ENCODE measurements at regions not wholly inside any gene's neighbourhood (a gene's known extent, or its start where the extent isn't known, plus 50 kb on each side); places are given as distances from the start of the nearest gene placed in this dataset.
"Not testable (repeated sequence)": the region's sequence is repeated elsewhere in the genome, so short reads cannot be mapped to it uniquely, and the experiment has no call there.

DNA sequence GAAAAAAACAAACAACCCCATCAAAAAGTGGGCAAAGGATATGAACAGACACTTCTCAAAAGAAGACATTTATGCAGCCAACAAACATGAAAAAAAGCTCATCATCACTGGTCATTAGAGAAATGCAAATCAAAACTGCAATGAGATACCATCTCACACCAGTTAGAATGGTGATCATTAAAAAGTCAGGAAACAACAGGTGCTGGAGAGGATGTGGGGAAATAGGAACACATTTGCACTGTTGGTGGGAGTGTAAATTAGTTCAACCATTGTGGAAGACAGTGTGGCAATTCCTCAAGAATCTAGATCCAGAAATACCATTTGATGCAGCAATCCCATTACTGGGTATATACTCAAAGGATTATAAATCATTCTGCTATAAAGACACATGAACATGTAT is 85.5 kb upstream of the WSB1 start:
- not testable (repeated sequence) for DNase-seq (ENCODE audit: low read depth)

DNA sequence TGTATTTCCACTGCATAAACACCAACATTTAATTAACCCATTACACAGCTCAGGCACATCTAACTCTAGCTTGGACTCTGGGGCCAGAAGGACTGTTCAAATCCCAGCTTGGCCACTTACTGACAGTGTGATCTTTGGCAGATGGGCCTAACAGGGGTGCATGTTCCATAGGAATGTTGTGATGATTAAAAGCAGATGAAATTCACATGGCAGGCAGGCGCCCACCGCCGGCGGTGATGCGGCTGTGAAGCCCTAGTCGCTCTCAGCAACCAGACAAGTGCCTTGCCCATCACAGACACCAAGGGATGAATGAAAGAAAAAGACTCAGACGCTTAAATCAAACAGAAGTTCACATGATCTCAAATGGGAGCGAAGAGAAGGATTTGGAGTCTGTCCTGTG is 84.6 kb upstream of the WSB1 start:
- DNase-seq (ENCODE audit: low read depth): no peak

DNA sequence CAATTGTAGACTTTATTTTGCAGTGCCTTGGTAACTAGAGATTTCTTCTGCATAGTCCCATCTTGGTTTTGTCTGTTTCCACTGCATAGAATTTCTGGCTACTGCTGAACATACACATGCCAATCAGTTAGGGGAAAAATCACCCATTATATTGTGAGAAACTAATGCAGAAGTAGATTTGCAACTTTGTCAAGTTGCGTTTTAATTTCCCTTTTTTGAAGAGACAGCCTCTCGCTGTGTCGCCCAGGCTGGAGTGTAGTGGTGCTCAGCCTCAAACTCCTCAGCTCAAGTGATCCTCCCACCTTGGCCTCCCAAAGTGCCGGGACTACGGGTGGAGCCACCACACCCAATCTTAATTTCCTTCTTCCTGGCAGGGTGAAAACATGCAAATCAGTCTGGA is 83.1 kb upstream of the WSB1 start:
- not testable (repeated sequence) for DNase-seq (ENCODE audit: low read depth)

DNA sequence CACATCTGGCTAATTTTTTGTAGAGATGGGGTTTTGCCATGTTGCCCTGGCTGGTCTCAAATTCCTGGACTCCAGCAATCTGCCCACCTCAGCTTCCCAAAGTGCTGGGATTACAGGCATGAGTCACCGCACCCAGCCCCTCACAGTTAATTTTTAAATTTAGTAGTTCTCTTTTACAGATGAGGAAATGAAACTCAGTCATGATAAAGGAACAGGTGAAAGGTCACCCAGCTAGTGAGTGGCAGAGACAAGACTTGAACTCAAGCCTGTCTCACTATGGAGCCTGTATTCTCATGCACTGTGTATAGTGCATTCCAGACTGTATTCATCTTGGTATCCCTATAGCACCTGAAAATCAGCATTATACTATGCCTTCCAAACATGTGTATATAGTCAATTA is 77.1 kb upstream of the WSB1 start:
- no peak for DNase-seq (ENCODE audit: low read depth)

DNA sequence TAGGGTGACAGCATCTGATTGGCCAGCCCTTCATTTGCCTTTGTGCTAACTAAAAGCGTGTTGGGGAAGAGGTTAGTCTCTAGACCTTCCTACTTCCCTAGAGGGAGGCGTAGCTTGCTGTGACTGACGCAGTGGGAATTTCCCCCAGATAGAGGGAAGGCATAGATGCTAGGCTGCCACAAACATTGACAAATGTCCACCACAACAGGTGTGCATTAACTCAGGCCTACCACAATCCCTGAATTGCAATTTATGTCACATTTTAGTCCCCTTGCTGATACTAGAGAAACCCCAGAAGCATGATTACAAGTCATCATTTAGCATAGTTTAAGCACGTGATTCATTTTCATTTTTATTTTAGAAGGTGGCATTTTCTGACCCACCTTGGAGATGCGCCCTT is 76.3 kb upstream of the WSB1 start:
- DNase-seq (ENCODE audit: low read depth): no peak

DNA sequence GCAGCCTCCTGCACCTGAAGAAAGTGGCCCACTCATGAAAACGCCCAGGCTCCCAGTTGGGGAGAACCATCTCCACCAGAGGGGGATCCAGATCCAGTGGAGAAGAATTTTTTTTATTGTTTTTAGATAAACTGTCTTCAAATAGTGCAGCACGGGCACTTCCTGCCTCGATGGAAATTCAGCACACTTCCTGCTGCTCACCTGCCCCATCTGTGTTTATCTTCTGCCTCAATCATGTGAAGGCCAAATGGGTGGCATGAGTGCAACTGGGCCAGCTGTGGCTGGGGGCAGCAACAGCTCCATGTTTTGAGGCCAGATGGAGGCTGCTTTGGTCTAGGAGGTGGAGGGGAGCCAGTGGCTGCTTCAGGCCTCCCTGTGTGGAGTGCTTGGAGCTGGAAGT is 75.9 kb upstream of the WSB1 start:
- DNase-seq (ENCODE audit: low read depth): no peak

DNA sequence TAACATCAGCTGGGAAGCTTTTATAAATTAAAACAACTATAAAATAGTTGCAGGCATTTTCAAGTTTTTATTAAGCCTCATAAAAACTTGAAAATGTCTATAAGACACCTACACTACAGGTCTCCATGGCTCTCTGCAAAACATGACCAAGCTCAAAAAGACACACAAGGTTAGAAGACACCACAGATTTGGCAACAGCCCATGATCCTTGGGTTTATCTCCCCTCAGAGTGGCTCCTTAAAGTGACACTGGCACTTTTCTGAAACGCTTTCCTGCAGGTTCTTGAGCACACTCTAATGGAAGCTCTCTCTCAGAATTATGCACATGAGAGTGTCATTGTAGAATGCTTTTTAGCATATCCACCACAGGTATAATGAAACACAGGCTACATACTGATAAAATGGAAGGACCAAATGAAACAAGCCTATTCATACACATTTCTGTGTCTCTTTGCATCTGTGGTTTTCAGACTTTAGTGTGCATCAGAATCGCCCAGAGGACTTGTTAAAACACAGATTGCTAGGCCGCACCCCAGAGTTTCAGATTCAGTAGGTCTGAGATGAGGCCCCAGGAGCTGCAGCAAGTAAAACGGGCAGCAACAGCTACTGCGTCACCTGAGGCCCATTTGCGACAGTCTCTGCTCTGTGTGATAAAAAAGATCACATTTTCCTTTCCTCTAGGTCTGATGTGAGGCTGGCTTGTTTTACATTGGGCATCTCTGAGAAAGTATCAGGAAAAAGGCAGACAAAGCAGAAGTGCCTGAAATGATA is 75.0 kb upstream of the WSB1 start:
- no peak for DNase-seq (ENCODE audit: low read depth)

DNA sequence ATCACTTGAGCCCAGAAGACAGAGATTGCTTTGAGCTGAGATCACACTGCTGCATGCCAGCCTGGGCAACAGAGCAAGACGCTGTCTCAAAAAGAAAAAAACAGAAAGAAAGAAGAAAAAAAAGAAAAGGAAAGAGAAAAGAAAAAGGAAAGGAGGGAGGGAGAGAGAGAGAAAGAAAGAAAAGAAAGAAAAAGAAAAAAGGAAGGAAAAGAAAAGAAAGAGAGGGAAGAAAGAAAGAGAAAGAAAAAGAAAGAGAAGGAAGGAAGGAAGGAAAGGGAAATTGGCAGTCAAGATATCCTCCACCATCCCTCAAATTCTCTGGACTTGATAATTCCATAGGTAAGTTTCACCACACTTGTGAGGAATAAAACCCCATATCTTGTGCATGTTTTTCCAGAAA is 71.4 kb upstream of the WSB1 start:
- DNase-seq (ENCODE audit: low read depth): no peak

DNA sequence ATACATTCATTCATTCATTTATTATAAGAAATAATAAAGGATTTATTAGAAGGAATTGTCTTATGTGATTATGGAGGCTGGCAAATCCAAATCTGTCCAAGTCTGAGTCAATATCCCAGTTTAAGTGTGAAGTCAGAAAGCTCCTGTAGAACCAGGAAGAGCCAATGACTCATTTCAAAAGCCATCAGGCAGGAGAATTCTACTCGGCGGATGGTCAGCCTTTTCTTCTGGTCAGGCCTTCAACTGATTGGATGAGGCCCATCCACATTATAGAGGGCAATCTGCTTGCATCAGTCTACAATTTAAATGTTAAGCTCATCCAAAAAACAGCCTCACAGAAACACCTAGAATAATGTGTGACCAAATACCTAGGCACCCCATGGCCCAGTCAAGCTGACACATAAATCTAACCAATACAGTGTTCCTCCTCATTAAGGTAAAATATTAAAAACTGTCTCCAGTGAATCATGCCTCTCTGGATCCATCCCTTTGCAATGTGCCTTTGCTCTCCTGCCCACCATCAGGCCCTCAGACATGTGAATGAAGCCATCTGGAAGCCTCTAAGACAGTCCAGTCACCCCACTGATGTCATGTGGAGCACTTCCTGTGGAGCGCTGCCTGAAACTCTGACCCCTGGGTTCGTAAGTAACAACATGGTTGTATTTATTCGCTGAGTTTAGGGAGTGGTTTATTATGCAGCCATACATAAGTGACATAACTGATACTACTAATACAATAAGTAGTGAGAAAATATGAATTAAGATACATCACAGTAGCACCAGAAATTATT is 69.2 kb upstream of the WSB1 start:
- DNase-seq (ENCODE audit: low read depth): no peak

DNA sequence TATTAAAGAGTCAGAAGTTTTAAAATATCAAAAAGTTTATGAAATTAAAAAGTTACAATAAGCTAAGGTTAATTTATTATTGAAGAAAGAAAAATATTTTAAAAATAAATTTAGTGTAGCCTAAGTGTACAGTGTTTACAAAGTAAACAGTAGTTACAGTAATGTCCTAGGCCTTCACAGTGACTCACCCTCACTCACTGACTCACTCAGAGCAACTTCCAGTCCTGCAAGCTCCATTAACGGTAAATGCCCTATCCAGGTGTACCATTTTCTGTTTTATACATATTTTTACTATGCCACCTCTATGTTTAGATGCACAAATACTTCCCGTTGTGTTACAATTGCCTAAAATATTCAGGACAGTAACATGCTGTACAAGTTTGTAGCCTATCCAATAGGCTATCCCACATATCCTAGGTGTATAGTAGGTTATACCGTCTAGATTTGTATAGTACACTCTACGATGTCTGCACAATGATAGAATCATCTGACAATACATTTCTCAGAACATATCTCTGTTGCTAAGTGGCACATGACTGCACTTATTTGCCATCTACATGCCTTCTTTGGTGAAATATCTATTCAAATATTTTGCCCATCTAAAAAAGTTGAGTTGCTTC is 67.2 kb upstream of the WSB1 start:
- DNase-seq (ENCODE audit: low read depth): peak; percentile 34

DNA sequence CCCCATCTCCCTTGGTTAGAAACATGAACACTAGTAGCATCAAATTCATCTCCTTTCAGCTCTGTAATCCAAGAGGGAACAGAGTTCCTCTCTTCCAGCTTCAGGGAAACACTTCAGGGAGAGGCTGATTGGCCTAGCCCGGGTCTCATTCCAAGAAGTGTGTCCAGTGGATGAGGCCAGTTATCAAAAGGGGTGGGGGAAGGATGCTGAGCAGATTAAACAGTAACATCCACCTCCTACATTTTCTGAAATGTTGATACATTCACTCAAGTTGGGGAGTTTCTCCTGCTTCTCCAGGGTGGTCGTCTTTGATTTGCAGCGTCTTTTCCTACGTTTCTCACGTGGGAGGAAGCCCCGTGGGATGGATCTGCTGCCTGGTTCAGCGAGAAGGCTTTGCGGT is 62.9 kb upstream of the WSB1 start:
- no peak for DNase-seq (ENCODE audit: low read depth)

DNA sequence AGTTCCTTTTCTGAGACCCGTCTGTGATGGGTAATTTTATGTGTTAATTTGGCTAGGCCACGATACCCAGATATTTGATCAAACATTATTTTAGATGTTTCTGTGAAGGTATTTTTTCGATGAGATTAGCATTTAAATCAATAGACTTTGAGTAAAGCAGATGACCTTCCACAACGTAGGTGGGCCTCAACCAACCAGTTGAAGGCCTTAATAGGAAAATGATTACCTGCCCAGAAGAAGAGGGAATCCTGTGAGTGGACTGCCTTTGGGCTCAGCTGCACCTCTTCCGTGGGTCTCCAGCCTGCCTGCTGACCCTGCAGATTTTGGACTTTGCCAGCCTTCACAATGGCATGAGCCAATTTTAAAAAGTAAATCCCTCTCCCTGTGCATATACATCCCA is 61.6 kb upstream of the WSB1 start:
- DNase-seq (ENCODE audit: low read depth): no peak

DNA sequence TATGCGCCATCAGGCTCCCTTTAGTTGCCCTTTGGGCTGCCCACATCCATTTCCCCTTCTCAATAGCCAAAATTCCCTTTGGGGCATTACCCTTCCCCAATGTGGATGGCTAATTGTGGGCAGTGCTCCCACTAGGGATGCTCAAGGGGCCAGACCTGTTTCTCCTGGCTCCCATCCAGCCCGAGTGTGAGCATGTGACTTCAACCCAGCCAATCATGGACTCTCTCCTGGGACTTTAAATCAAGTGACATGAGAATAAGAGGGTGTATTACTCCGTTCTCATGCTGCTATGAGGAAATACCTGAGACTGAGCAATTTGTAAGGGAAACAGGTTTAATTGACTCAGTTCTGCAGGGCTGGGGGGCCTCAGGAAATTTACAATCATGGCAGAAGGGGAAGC is 60.9 kb upstream of the WSB1 start:
- no peak for DNase-seq (ENCODE audit: low read depth)

DNA sequence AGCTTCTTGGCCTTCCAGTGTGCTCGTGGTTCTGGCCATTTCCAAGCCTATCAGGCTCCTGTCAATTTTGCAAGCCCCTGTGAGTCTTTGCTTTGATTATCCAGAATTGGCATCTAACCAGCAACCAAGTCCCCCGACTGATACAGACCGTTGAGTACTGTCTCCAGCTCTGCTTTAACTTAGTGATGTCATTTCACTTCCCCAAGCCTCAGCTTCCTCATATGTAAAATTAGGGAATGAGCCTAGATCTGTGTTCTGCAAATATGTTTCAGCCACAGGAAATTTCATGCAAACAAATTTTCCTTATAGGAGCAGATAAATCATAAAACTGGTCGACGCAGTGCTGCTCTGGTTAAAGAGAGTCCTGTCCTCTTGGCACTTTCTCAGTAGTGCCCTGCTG is 60.1 kb upstream of the WSB1 start:
- no peak for DNase-seq (ENCODE audit: low read depth)

DNA sequence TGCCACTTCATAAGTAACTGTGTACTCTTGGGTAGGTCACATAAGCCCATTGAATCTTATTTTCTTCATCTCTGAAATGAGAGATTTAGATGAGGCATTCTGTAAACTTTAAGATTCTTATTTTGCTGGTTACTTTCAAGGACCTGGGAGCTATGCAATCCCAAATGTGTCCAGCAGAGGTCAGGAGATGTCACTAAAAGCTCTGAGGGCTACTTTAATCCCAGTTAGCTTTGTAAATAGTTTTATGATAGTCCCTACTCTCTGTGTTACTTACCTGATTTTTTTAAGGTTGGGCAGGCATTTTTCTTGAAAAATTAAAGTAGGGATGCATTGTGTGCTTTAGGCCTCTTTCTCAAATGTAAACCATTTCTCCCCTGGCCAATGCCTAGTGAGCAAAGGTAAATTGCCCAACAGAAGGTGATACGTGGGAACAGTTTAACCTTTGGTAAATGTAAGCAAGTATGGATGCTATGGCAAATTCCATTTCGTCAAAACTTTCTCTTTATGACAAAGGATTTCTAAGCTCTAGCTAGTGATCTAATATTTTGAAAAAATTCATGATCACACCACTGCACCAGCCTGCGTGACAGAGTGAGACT is 57.1 kb upstream of the WSB1 start:
- peak; percentile 54 for DNase-seq (ENCODE audit: low read depth)

DNA sequence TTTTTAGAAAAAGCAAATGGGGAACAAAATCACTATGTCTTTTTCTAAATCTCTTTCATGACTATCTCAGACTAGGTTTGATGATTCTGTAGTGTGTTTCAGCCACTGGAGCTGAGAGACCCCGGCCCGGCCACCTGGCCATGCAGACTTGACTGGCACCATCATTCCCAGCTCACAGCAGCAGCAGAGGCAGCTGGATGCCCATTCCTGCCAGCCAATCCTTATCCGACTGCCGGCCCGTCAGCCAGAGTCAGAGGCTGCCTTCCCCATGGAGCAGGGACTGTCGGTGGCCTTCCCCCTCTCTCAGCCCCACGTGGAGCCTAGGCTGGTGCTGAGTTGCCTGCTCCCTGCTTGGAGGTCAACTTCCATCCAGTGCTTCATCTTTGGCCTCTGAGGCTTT is 56.0 kb upstream of the WSB1 start:
- no peak for DNase-seq (ENCODE audit: low read depth)

DNA sequence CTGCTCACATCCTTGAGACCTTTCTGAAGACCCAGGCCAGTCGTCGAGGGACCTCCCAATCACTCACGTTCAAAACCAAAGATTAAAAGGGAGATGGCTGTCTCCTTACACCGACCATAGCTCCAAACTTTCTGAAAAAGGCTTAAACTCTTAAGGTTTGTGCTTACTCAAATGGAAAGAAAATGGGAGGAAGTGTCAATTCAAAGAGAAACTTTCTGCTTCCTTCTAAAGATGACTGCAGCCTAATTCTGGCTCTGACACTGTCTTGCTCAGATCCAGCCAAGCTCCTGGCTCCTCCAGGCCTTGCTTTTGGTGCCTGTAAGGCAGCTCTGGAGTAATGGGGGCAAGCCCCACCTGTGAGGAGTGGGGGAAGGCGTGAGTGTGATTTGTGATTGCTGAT is 54.9 kb upstream of the WSB1 start:
- DNase-seq (ENCODE audit: low read depth): no peak

DNA sequence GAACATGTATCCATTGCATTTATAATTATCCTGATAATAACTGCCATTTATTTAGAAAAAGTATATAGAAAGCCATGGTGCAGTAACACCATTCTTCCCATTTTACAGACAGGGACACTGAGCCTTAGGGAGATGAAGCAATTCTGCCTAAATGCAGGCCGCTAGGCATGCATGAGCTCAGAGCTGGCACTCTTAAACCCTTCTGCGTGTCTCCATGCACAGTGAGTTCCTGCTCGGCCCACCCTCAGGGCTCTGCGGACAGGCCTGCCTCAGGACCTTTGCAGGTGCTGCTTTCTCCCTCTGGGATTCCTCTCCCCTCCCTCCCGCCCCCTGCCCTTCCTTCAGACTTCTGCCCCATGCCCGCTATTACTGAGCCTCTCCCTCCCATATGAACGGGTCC is 54.3 kb upstream of the WSB1 start:
- no peak for DNase-seq (ENCODE audit: low read depth)

DNA sequence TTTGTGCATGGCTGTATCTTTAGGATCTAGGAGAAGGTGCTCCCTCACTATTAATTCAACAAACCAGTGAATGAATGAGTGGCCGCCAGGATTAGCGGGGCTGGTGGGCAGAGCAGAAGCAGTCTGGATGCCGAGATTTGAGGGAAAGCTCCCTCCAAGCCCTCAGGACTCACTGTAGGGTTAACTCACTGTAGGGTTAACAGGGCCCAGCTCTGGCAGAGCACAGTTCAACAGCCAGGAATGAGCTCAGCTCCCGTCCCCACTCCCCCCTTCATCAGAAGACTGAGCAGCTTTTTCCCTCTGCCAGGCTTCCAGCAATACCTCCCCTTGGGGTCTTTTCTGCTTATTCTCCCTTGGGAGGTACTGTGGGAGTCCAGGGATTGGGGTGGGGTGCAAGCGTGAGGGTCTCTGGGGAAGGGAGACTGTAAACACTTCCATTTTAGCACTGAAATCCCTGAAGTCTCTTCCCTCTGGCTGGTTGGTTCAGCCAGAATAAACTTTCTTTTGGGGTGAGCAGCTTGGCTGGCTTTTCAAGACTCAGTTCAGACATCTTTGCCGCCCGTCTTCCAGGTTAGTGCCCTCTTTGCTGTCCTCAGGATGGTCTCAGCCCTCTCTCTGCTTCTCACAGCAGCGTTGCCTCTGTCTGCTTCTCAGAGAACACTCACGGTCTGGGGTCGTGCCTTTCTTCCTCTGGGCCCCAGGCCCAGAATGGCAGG is 53.7 kb upstream of the WSB1 start:
- no peak for DNase-seq (ENCODE audit: low read depth)

DNA sequence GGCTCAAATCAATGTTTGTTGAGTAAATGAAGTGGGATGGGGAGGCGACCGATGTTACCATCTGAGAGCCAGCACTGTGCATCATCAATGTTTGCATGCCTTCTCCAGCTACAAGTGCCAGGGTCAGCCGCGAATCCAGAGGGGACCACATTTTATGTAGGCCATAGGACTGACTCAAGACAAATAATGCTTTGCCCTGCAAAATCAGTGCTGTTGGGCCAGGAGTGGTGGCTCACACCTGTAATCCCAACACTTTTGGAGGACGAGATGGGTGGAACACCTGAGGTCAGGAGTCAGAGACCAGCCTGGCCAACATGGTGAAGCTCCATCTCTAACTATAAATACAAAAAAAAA is 53.1 kb upstream of the WSB1 start:
- no peak for DNase-seq (ENCODE audit: low read depth)

DNA sequence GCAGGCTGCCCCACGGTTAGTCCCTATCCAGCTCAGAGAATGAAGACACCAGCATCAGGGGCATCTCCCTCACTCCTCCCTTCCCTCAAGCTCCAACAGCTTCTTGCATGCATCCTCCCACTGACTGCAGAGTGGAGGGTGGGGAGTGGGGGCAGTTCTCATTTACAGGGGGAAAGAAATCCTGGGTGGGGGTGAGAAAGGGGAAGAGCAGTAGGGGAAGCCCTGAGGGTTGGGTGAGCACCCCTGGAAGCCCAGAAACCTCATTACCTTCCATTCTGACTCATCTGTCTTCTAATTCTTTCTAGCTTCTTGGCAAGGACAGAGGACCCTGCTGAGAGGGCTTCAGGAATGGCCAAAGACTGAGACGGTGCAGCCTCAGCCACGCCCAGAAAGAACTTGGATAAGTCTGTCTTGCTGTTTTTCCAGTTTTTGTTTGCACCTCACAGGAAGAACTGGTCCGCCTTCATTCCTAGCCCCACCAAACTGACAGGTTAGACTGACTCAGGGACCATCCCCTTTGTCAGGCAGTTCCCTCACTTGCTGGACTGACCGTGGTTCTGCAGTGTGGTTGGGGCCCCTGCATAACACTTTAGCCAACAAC is 52.5 kb upstream of the WSB1 start:
- no peak for DNase-seq (ENCODE audit: low read depth)

DNA sequence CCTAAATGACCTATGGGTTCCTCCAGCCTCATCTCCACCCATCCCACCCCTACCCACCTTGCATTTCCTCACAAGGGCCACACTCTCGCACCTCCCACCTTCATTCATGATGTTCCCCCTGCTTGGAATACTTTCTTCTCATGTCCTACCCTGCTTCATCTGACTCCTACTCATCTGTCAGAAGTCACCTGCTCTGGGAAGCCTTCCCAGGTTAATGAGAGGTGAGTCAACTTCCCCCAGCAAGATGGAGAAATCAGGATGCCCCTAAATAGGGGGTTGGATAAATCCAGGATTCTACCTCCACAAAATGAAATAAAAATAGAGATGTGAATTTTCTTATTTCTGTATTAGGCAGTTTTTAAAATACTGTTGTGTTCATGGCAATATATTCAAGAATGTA is 51.0 kb upstream of the WSB1 start:
- DNase-seq (ENCODE audit: low read depth): no peak

All from stromal cell of bone marrow (primary cell).